Endothelial cell of umbilical vein (primary cell): ENCODE measurements at regions not wholly inside any gene's neighbourhood (a gene's known extent, or its start where the extent isn't known, plus 50 kb on each side); places are given as distances from the start of the nearest gene placed in this dataset.

Source experiments
- BruUV-seq: library from RNA; stranded (reverse); fragments of 400-500 nt; replicated peaks from 2 replicates; lab custom pipeline; 2021; lab: Mats Ljungman, UMichigan
- CTCF ChIA-PET: fragments of 300-600, 350-600 bp; sonication (Branson Sonifier 250); formaldehyde crosslinking; loops from one replicate; lab custom pipeline; 2021; ENCODE audit warnings: antibody characterized with exemption, inconsistent platforms; lab: Charles Lee
- POLR2A ChIA-PET: fragments of 300-600, 350-600 bp; sonication (Branson Sonifier 250); formaldehyde crosslinking; loops from one replicate; lab custom pipeline; 2021; ENCODE audit warnings: antibody characterized with exemption, inconsistent platforms; lab: Charles Lee
- DNase-seq: peaks from one replicate; pipeline ENCODE4 v3.0.0-alpha.2; 2011; ENCODE audit warnings: low read depth, low spot score
- FAIRE-seq: peaks from 2 replicates; lab custom pipeline; 2011; peaks lifted over from hg19 to GRCh38; lab: Jason Lieb, UNC
- H2AFZ ChIP-seq: 2 replicates; pipeline ENCODE4 v1.6.0; 2012; ENCODE audit warnings: low read depth, low read length, control low read depth, inconsistent platforms
- H3K27ac ChIP-seq: 2 replicates; pipeline ENCODE4 v1.5.1; 2011; ENCODE audit warnings: low read depth, mild to moderate bottlenecking, control low read depth, low read length, moderate library complexity; ENCODE audit not compliant: insufficient read depth
- H3K27me3 ChIP-seq, 2 experiments: 2 replicates each; pipeline versions ENCODE4 v1.6.0 to v1.6.1; 2011; ENCODE audit warnings: low read length in 2 of 2, mixed read lengths in 1 of 2; ENCODE audit not compliant: control insufficient read depth in 2 of 2, insufficient read depth in 2 of 2
- H3K36me3 ChIP-seq, 2 experiments: 2 replicates in 1 of 2; 3 replicates in 1 of 2; pipeline ENCODE4 v1.5.1; 2011; ENCODE audit warnings: low read length in 2 of 2, mild to moderate bottlenecking in 1 of 2, moderate library complexity in 1 of 2; ENCODE audit not compliant: control insufficient read depth in 2 of 2, insufficient read depth in 2 of 2; ENCODE audit errors: extremely low read depth in 1 of 2
- H3K4me1 ChIP-seq: 3 replicates; pipeline ENCODE4 v1.5.1; 2011; ENCODE audit warnings: mild to moderate bottlenecking, low read length; ENCODE audit not compliant: control insufficient read depth, insufficient read depth; ENCODE audit errors: extremely low read depth
- H3K4me2 ChIP-seq: 2 replicates; pipeline ENCODE4 v1.6.1; 2011; ENCODE audit warnings: low read length, control low read depth, mixed read lengths; ENCODE audit not compliant: insufficient read depth
- H3K4me3 ChIP-seq, 3 experiments: fragments of 200-600 bp in 1 of 3; sonication (generic), shearing (Covaris generic) in 1 of 3; replicated peaks in 1 of 3; 2 replicates each; pipeline ENCODE4 v1.5.1; 2011 to 2016; ENCODE audit warnings: control low read depth in 3 of 3, low read length in 3 of 3, mild to moderate bottlenecking in 2 of 3, inconsistent platforms in 1 of 3, low read depth in 1 of 3, moderate library complexity in 1 of 3; ENCODE audit not compliant: insufficient read depth in 1 of 3
- H3K79me2 ChIP-seq: 2 replicates; pipeline ENCODE4 v1.6.0; 2012; ENCODE audit warnings: low read length, inconsistent platforms; ENCODE audit not compliant: control insufficient read depth, insufficient read depth
- H3K9ac ChIP-seq: replicated peaks from 2 replicates; pipeline ENCODE3; 2011; ENCODE audit warnings: low read length, control low read depth; ENCODE audit not compliant: insufficient read depth; ENCODE audit errors: extremely low read depth
- H3K9me1 ChIP-seq: replicated peaks from 3 replicates; pipeline ENCODE4 v1.6.0; 2011; ENCODE audit warnings: mild to moderate bottlenecking, low read length; ENCODE audit not compliant: control insufficient read depth, insufficient read depth; ENCODE audit errors: extremely low read depth
- H3K9me3 ChIP-seq: replicated peaks from 2 replicates; pipeline ENCODE4 v1.5.1; 2012; ENCODE audit warnings: low read length, inconsistent platforms; ENCODE audit not compliant: control insufficient read depth, insufficient read depth
- H4K20me1 ChIP-seq: replicated peaks from 2 replicates; pipeline ENCODE3; 2011; ENCODE audit warnings: mild to moderate bottlenecking, low read length; ENCODE audit not compliant: control insufficient read depth, insufficient read depth; ENCODE audit errors: extremely low read depth
- EZH2 ChIP-seq: IDR thresholded peaks from 2 replicates; pipeline ENCODE4 v1.6.1; 2012; ENCODE audit warnings: borderline replicate concordance, low read depth, mild to moderate bottlenecking, moderate library complexity, low read length, inconsistent platforms; ENCODE audit not compliant: severe bottlenecking
- FOS ChIP-seq: IDR thresholded peaks from 2 replicates; pipeline ENCODE4 v1.6.1; 2011; ENCODE audit warnings: mild to moderate bottlenecking, low read length, moderate library complexity, borderline replicate concordance; ENCODE audit not compliant: insufficient read depth
- GATA2 ChIP-seq: IDR thresholded peaks from 2 replicates; pipeline ENCODE4 v1.7.0; 2011; ENCODE audit warnings: low read depth, mild to moderate bottlenecking, moderate library complexity, mixed read lengths, low read length; ENCODE audit not compliant: insufficient read length, insufficient read depth
- JUN ChIP-seq: IDR thresholded peaks from 2 replicates; pipeline ENCODE4 v1.6.1; 2011; ENCODE audit warnings: borderline replicate concordance, low read depth; ENCODE audit not compliant: insufficient read length, insufficient read depth
- MYC ChIP-seq: IDR thresholded peaks from one replicate; pipeline ENCODE4 v1.6.1; 2011; ENCODE audit warnings: mild to moderate bottlenecking, low read depth, low read length
- POLR2A ChIP-seq: IDR thresholded peaks from 2 replicates; pipeline ENCODE4 v1.6.1; 2012; ENCODE audit warnings: low read depth, mild to moderate bottlenecking, control low read depth, low read length
- POLR2AphosphoS5 ChIP-seq: IDR thresholded peaks from 2 replicates; pipeline ENCODE4 v1.6.1; 2012; ENCODE audit warnings: low read depth, mild to moderate bottlenecking, control low read depth, low read length, moderate library complexity; ENCODE audit not compliant: insufficient read depth
- dilution Hi-C: fragments of 300-500 bp; cut with MboI; formaldehyde crosslinking; loops from one replicate; pipeline ENCODE4 v1.15.0; 2019; ENCODE audit warnings: low sequenced_read_pairs; ENCODE audit not compliant: extremely low pct_ligation_motif_present
- intact Hi-C: fragments of 100-400 bp; cut with micrococcal nuclease; formaldehyde crosslinking; loops from one replicate; pipeline ENCODE4 v1.10.0; 2022
- TF ChIP-seq, protein P1 (sequence below), 2 donors: IDR thresholded peaks; 1 replicate in 1 of 2; 2 replicates in 1 of 2; pipeline ENCODE4 v1.5.1; 2011; ENCODE audit warnings: low read length in 2 of 2, mild to moderate bottlenecking in 2 of 2, moderate library complexity in 2 of 2, control low read depth in 1 of 2, inconsistent platforms in 1 of 2, low read depth in 1 of 2; ENCODE audit not compliant: insufficient read depth in 1 of 2; ENCODE audit errors: extremely low read depth in 1 of 2
- TF ChIP-seq, protein P2 (sequence below): IDR thresholded peaks from 2 replicates; pipeline ENCODE4 v1.6.1; 2011; ENCODE audit not compliant: insufficient read depth, insufficient read length

DNA sequence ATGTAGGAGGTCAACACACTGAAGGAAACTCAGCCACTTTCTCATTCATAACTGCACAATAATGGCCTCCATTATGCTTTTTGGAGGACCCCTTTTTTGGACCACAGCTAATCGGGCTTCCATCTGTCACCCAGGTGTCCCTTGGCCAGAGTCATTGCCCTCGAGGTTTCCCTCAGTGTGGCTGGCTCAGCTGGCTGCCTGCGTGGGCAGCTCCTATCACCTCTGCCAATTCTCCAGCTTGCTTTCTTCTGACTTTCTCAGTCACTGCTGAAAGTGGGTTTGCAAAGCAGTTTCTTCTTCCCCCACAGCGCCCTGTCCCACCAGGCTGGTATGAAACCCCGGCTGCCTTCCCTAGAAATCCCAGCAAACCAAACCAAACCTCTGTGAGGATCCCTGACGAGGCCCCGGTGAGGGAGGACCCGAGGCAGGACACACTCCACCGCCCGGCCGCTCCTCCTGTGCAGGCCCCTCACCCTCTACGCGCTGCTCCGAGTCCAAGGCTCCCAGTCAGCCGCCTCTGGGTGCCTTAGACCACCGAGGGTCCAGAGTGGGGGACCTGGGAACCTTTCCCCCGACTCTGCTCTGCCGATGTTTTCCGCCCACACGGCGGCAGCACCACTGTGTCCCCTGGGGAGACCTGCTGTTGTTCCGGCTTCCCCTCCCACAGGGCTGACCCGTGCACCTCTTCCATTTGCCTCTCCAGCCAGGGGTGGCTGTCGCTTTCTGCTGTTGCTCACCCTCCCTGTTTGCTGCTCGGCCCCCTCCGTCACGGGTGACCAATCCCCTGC, 109.5 kb downstream of the TENT4A start:
- dilution Hi-C loops (no loop called here), intact Hi-C loops (loop anchor here (5.0 kb wide), 1 partner anchor 995 kb away; no protein-coding TSS in a partner anchor)
- ChIA-PET CTCF (interaction anchor here (1.3 kb wide), 1 partner anchor 923 kb away, joined by 3 read pairs; no protein-coding TSS in a partner anchor), POLR2A (no interaction called here)
- Histone ChIP-seq H3K4me2 (no peak overlapping the region), H3K4me3 (no peak overlapping the region), H3K4me1 (no peaks in the 10 kb centered on the region), H3K9me3 (no peaks in the 10 kb centered on the region), H3K27me3 (no peaks in the 10 kb centered on the region), H3K9me1 (no peaks in the 10 kb centered on the region), H3K79me2 (no peaks in the 10 kb centered on the region), H2AFZ (no peak overlapping the region), H3K36me3 (no peaks in the 10 kb centered on the region), H4K20me1 (no peaks in the 10 kb centered on the region), H3K9ac (no peak overlapping the region), H3K27ac (no peak overlapping the region)
- no TSS peak for BruUV-seq
- DNase-seq (no peak), FAIRE-seq (no peak)
- no peak for TF ChIP-seq GATA2
- TF ChIP-seq EZH2 = no peak
- TF ChIP-seq, protein P1, sequence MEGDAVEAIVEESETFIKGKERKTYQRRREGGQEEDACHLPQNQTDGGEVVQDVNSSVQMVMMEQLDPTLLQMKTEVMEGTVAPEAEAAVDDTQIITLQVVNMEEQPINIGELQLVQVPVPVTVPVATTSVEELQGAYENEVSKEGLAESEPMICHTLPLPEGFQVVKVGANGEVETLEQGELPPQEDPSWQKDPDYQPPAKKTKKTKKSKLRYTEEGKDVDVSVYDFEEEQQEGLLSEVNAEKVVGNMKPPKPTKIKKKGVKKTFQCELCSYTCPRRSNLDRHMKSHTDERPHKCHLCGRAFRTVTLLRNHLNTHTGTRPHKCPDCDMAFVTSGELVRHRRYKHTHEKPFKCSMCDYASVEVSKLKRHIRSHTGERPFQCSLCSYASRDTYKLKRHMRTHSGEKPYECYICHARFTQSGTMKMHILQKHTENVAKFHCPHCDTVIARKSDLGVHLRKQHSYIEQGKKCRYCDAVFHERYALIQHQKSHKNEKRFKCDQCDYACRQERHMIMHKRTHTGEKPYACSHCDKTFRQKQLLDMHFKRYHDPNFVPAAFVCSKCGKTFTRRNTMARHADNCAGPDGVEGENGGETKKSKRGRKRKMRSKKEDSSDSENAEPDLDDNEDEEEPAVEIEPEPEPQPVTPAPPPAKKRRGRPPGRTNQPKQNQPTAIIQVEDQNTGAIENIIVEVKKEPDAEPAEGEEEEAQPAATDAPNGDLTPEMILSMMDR (IDR thresholded peaks at IDR 0.05; ENCODE audit: extremely low read depth in 1 of 2, insufficient read depth in 1 of 2, low read depth in 1 of 2, low read length in 2 of 2) = no peak
- TF ChIP-seq, protein P2, sequence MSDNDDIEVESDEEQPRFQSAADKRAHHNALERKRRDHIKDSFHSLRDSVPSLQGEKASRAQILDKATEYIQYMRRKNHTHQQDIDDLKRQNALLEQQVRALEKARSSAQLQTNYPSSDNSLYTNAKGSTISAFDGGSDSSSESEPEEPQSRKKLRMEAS = no peak
- no peak for TF ChIP-seq FOS
- TF ChIP-seq MYC = no peak
- TF ChIP-seq POLR2AphosphoS5 = no peak
- TF ChIP-seq JUN = no peak
- no peak for TF ChIP-seq POLR2A
